ENCODE measurements at regions not wholly inside any gene's neighbourhood (a gene's known extent, or its start where the extent isn't known, plus 50 kb on each side); places are given as distances from the start of the nearest gene placed in this dataset.

- TF ChIP-seq CTCF (IDR thresholded peaks at IDR 0.05) (no peak), POLR2A (IDR thresholded peaks at IDR 0.05) (no peak)
These were observed 938.9 kb upstream of the GRIA3 start for GRCh38 chrX:122245175-122245574.
